ENCODE measurements at regions not wholly inside any gene's neighbourhood (a gene's known extent, or its start where the extent isn't known, plus 50 kb on each side); places are given as distances from the start of the nearest gene placed in this dataset.

- no peak for DNase-seq
These were observed 161.5 kb downstream of the NXNL2 start for GRCh38 chr9:88696501-88696900.

GRCh38 chr9:88697764-88698432, 162.9 kb downstream of the NXNL2 start:
- DNase-seq = no peak

- DNase-seq = no peak
These were observed 168.0 kb downstream of the NXNL2 start for GRCh38 chr9:88702985-88703384.

GRCh38 chr9:88706193-88707113, 171.5 kb downstream of the NXNL2 start:
- DNase-seq = no peak

- no peak for DNase-seq
These were observed 175.5 kb downstream of the NXNL2 start for GRCh38 chr9:88710449-88710848.

DNA sequence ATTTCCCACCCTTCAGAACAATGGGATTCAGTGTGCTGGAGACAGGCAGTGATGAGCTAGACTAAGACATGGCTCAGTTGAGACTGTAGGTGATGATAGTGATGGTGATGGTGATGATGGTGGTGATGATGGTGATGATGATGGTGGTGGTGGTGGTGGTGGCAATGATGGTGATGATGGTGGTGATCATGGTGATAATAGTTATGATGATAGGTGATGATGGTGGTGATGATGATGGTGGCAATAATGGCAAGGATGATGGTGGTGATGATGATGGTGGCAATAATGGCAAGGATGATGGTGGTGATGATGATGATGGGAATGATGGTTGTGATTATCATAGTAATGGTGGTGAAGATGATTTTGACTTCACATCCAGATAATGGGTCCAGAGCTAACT, 176.7 kb downstream of the NXNL2 start:
- no peak for DNase-seq

DNA sequence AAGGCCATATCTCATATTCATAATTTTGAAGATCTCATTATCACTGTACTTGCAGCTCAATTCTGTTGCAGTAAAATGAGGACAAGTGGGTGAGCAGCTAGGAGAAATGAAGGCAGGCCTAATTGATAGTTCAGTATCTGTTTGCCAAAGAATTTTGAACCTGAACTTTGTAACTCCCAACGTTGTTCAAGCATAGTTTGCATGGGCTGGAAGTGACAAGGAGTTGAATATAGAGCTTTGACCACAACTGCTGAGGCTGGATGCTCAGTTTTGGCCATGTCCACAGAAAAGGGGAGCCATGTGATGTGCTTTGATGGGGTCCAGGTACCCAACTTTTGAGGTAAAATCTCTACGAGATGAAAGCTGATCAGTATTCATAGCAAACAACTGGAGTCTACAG, 177.5 kb downstream of the NXNL2 start:
- no peak for DNase-seq

GRCh38 chr9:88713010-88713409, 178.0 kb downstream of the NXNL2 start:
- no peak for DNase-seq

DNA sequence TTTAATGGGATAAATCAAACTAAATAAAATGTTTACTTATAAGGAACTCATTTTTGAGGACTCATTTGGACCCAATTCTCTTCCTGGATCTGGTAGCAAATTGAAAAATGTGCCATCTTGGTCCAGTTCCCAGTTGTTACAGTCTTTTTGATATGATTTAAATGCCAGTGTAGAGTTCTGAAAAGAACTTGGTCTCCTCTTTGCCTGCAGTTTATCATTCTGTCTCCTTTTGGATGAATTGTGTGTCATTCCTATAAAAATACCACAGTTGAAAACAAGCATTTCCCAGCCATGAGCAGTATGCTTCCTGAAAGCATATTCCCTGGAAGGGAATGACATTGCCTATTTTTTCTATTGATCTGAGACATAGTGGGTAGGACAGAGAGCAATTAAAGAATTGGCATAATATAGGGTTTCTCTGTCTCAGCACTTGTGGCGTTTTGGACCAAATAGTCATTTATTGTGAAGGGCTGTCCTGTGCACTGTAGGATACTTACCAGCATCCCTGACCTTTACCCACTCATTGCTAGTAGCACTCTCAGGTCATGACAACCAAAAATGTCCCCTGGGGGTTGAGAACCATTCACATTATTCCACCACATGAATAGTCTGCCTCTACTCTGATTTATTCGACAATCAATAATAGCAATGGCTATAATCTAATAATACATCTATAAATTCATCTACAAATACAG, 181.8 kb downstream of the NXNL2 start:
- no peak for DNase-seq

DNA sequence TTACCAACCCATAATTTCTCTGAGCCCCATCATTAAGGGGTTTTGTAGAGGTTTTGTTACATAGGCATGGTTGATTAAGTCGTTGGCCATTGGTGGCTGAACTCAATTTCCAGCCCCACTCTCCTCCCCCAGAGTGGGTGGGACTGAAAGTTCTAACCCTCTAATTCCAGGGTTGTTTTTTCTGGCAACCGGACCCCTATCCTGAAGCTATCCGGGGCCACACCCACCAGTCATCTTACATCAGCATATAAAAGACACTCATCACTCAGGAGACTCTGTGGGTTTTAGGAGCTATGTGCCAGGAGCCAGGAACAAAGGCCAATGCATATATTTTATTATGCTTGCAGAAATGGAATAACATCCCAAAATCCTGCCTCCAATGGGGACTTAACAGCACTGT, 186.0 kb downstream of the NXNL2 start:
- no peak for DNase-seq

DNA sequence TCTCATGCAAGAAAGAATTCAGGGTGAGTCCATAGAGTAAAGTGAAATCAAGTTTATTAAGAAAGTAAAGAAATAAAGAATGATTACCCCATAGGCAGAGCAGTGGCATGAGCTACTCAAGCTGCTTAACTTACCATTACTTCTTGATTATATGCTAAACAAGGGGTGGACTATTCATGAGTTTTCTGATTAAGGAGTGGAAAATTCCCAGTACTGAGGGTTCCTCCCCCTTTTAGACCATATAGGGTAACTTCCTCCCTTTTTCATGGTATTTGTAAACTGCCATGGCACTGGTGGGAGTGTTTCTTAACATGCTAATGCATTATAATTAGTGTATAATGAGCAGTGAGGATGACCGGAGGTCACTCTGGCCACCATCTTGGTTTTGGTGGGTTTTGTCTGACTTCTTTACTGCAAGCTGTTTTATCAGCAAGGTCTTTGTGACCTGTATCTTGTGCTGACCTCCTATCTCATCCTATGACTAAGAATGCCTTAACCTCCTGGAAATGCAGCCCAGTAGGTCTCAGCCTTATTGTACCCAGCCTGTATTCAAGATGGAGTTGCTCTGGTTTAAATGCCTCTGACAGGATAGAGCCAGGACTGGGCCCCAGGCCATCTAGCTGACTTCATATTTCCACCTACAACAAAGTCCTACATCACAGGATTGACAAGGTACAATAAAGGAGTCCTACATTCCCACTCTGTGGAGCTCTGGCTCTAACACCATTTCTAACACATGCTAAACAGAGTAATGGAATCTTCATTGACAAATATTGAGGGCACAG, 186.7 kb downstream of the NXNL2 start:
- DNase-seq = no peak

GRCh38 chr9:88722753-88723152, 187.8 kb downstream of the NXNL2 start:
- DNase-seq = no peak

DNA sequence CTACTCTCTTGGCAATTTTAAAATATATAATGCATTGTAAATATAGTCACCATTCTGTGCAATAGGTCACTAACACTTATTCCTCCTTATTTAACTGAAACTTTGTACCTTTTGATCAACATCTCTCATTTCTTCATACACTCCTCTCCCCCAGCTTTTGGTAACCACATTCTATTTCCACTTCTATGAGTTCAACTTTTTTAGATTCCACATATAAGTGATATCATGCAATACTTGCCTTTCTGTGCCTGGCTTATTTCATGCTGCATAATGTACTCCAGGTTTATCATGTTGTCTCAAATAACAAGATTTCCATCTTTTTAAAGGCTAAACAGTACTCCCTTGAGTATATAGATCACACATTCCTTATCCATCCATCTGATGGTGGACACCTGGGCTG, 188.8 kb downstream of the NXNL2 start:
- DNase-seq = no peak

GRCh38 chr9:88724331-88724730, 189.4 kb downstream of the NXNL2 start:
- DNase-seq = no peak

DNA sequence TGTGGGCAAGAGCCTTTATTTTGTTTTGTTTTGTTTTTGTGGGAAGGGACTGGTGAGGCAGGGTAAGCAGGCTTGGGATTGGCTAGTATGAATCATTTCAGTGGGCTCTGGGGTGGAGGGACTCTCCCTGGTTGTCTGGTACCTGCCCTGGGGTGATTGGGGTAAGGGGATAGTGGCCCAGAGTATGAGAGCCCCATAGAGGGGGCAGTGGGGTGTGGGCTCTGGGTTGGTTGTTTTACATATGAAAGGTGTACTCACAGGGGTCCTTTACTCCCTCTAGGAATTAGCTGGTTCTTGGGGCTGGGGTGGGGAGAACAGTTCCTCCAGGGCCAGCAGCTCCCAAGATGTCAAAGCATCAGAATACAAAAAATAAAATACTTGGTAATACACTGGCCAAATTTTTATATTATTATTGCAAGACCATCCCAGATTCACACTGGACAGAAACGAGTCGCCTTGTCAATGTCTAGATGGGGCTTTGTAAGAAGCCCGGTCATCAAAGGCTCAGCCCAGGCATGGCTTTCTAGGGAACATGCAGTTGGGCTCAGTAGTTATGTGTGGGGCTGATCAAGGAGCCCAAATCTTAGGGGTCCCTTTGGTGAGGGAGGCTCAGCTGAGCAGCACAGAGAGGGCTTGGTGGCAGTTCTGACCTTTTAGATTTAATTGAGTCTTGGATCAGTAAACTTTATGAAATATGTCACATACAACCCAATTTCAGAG, 190.5 kb downstream of the NXNL2 start:
- no peak for DNase-seq

DNA sequence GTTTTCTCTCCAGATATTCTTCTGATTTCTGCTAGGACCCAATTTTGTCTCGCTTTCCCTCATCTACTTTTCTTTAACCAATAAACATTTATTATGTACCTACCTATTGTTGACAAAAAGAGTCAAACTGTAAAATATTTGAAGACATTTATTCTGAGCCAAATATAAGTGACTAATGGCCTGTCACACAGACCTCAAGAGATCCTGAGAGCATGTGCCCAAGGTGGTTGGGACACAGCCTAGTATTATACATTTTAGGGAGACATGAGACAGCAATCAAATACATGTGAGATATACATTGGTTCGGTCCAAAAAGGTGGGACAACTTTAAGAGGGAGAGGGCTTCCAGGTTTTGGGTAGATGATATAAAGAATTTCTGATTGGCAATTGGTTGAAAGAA, 191.8 kb downstream of the NXNL2 start:
- no peak for DNase-seq

GRCh38 chr9:88730780-88731179, 195.8 kb downstream of the NXNL2 start:
- DNase-seq = no peak

GRCh38 chr9:88732128-88732527, 197.2 kb downstream of the NXNL2 start:
- no peak for DNase-seq

DNA sequence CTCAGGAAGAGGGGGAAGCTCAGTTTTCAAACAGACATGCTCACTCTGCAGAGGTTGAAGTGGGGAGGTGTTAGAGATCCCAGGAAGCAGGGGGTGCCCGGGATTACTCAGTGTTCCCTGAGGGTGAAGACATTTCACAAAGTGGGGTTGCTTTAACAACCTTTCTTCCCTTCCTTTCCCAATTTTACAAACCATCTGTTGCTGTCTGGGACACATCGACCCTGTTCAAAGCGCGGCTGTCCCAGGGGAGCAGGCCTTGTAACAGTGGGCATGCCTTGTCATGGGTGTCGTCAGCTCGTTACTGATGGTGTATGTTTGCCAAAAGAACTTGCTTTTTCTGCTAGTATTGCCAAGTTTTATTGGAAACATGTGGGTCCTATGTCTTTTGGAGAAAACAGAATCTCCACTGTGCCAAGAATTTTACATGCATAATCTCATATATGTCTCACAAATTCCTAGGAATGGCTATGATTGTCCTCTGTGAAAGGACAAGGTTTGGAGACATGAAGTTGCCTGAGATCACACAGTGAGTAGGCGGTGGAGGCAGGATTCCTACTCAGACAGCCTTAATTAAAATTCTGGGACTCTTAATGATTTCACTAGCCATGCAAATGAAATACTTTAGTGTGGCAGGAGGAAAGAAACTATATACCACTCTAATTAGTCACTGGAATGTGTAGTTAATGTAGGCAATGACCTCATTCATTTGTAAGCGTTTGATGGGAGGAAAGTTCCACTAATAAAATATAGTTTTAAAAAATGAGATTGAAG, 198.9 kb downstream of the NXNL2 start:
- DNase-seq = no peak

DNA sequence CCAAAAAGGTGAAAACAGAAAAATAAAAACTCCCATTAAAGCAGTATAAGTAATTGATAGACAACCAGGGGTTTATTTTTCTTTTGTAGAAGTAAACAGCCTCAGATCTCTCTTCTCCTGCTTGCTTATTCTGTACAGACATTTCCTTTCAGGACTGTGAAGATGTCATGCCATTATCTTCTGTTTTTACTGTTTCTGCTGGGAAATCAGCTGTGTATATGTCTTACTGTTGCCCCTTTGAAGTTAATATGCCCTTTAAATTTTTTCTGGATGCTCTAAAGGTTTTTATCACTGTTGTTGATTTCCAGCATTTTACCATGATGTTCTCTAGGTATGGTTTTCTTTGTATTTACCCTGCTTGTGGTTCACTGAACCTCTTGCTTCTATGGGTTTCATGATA, 199.5 kb downstream of the NXNL2 start:
- DNase-seq = no peak

DNA sequence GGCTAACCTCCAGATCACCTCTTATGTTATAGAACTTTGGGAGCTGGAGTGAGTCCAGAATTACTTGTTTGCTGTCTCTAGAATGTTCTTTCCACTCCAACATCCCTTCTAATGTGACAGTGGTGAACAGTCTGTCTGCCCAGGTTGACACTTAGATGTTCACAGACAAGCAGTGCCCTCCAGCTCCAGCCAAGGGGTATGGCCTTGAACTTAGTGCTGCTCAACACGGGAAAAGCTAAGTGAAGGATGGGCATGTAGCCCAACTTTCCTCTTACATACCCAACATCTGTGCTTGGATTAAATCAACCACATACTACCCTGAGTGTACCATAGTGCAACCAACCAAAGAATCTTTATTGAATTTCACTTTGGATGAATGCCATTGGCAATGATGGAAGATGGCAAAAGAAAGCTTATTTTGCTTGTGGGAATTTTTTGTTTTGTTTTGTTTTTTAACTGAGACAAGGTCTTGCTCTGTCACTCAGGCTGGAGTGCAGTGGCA, 201.2 kb downstream of the NXNL2 start:
- no peak for DNase-seq
